Activated CD8-positive, alpha-beta memory T cell treated with anti-CD3 and anti-CD28 coated beads for 4 hours (primary cell): ENCODE measurements at regions not wholly inside any gene's neighbourhood (a gene's known extent, or its start where the extent isn't known, plus 50 kb on each side); places are given as distances from the start of the nearest gene placed in this dataset.

Experiments used
- DNase-seq, 2 donors: peaks; one replicate each; pipeline ENCODE4 v3.0.0-alpha.2; 2020; ENCODE audit warnings: low read depth in 2 of 2

GRCh38 chr6:148042536-148042935 lies 300.1 kb upstream of the SASH1 start:
- no peak for DNase-seq

- no peak for DNase-seq
These were observed 298.3 kb upstream of the SASH1 start for GRCh38 chr6:148044261-148044751.

- no peak for DNase-seq
These were observed 297.7 kb upstream of the SASH1 start for GRCh38 chr6:148044921-148045320.

GRCh38 chr6:148053209-148053608 lies 289.4 kb upstream of the SASH1 start:
- DNase-seq = no peak

- DNase-seq = no peak
These were observed 288.8 kb upstream of the SASH1 start for GRCh38 chr6:148053796-148054195.

GRCh38 chr6:148054219-148054618 lies 288.4 kb upstream of the SASH1 start:
- no peak for DNase-seq

- DNase-seq = no peak
These were observed 287.2 kb upstream of the SASH1 start for GRCh38 chr6:148055419-148055818.

- no peak for DNase-seq
These were observed 282.8 kb upstream of the SASH1 start for GRCh38 chr6:148059869-148060268.

GRCh38 chr6:148064406-148065134 lies 278.1 kb upstream of the SASH1 start:
- no peak for DNase-seq

GRCh38 chr6:148068437-148069061 lies 274.1 kb upstream of the SASH1 start:
- DNase-seq = no peak

- DNase-seq = no peak
These were observed 273.4 kb upstream of the SASH1 start for GRCh38 chr6:148069256-148069655.

GRCh38 chr6:148074291-148074690 lies 268.3 kb upstream of the SASH1 start:
- DNase-seq = no peak

- no peak for DNase-seq
These were observed 267.9 kb upstream of the SASH1 start for GRCh38 chr6:148074738-148075137.

- no peak for DNase-seq
These were observed 267.3 kb upstream of the SASH1 start for GRCh38 chr6:148075352-148075751.

- DNase-seq = no peak
These were observed 266.6 kb upstream of the SASH1 start for GRCh38 chr6:148076051-148076450.

- DNase-seq = no peak
These were observed 262.3 kb upstream of the SASH1 start for GRCh38 chr6:148080315-148080714.

- no peak for DNase-seq
These were observed 261.6 kb upstream of the SASH1 start for GRCh38 chr6:148081076-148081475.

- DNase-seq = no peak
These were observed 260.6 kb upstream of the SASH1 start for GRCh38 chr6:148082044-148082443.

GRCh38 chr6:148082696-148083095 lies 259.9 kb upstream of the SASH1 start:
- no peak for DNase-seq

- no peak for DNase-seq
These were observed 256.9 kb upstream of the SASH1 start for GRCh38 chr6:148085631-148086331.

- no peak for DNase-seq
These were observed 256.3 kb upstream of the SASH1 start for GRCh38 chr6:148086386-148086785.

- no peak for DNase-seq
These were observed 255.8 kb upstream of the SASH1 start for GRCh38 chr6:148086843-148087242.

- no peak for DNase-seq
These were observed 255.0 kb upstream of the SASH1 start for GRCh38 chr6:148087659-148088058.
